Activated CD4-positive, alpha-beta memory T cell treated with anti-CD3 and anti-CD28 coated beads for 36 hours (primary cell): ENCODE measurements at regions not wholly inside any gene's neighbourhood (a gene's known extent, or its start where the extent isn't known, plus 50 kb on each side); places are given as distances from the start of the nearest gene placed in this dataset.
"Not testable (repeated sequence)": the region's sequence is repeated elsewhere in the genome, so short reads cannot be mapped to it uniquely, and the experiment has no call there.

Experiments
- CTCF ChIA-PET: fragments of 350-600 bp; sonication (Branson Sonifier 250); formaldehyde crosslinking; loops from one replicate; lab custom pipeline; 2021; ENCODE audit warnings: antibody characterized with exemption, inconsistent platforms; lab: Charles Lee
- POLR2A ChIA-PET: fragments of 350-600 bp; sonication (Branson Sonifier 250); formaldehyde crosslinking; loops from one replicate; lab custom pipeline; 2021; ENCODE audit warnings: antibody characterized with exemption; lab: Charles Lee
- DNase-seq: peaks from one replicate; pipeline ENCODE4 v3.0.0-alpha.2; 2020
- H3K27ac Mint-ChIP-seq: one replicate; pipeline ENCODE4 v1.8.0; 2021; ENCODE audit warnings: mixed read lengths
- H3K27me3 Mint-ChIP-seq: one replicate; pipeline ENCODE4 v1.8.0; 2021; ENCODE audit warnings: mixed read lengths
- H3K36me3 Mint-ChIP-seq: one replicate; pipeline ENCODE4 v1.8.0; 2021; ENCODE audit warnings: mixed read lengths
- H3K4me1 Mint-ChIP-seq: one replicate; pipeline ENCODE4 v1.8.0; 2021; ENCODE audit warnings: low read depth, mixed read lengths
- H3K4me3 Mint-ChIP-seq: one replicate; pipeline ENCODE4 v1.8.0; 2021; ENCODE audit warnings: mild to moderate bottlenecking, mixed read lengths
- H3K9me3 Mint-ChIP-seq: one replicate; pipeline ENCODE4 v1.8.0; 2021; ENCODE audit warnings: mixed read lengths
- intact Hi-C: fragments of 100-400 bp; cut with micrococcal nuclease; formaldehyde crosslinking; loops from one replicate; pipeline ENCODE4 v1.15.1; 2023

GRCh38 chr18:60044290-60045006 lies 144.7 kb downstream of the PMAIP1 start:
- intact Hi-C loops = no loop called here
- H3K36me3 Mint-ChIP-seq = no peaks in the 10 kb centered on the region
- DNase-seq = no peak
- H3K27me3 Mint-ChIP-seq = peaks cover 3% of the 10 kb centered on the region
- no peaks in the 10 kb centered on the region for H3K9me3 Mint-ChIP-seq
- no peaks in the 10 kb centered on the region for H3K4me1 Mint-ChIP-seq
- POLR2A ChIA-PET = no interaction called here
- H3K4me3 Mint-ChIP-seq = no peak overlapping the region
- CTCF ChIA-PET = no interaction called here
- H3K27ac Mint-ChIP-seq = no peak overlapping the region

DNA sequence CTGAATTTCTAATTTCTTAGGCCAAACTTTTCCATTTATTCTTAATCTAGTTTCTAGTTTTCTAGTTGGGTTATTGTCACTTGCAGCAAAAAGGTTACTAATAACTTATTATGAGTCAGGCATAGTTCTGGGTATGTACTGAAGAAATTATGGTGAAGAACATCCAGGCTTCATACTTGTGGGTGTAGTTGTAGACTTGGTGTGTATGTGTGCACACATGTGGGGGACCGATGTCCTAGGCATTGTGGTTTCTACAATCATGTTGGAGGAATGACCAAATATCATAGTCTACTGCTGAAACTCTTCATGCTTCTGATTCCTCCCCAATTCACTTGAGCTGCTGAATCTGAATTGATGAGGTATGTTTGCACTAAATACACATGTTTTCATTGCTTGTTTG lies 141.2 kb downstream of the PMAIP1 start:
- Mint-ChIP-seq H3K4me1 (no peaks in the 10 kb centered on the region), H3K36me3 (no peaks in the 10 kb centered on the region), H3K9me3 (no peaks in the 10 kb centered on the region), H3K27ac (no peak overlapping the region), H3K27me3 (peaks cover 10% of the 10 kb centered on the region), H3K4me3 (no peak overlapping the region)
- no peak for DNase-seq
- CTCF ChIA-PET = no interaction called here
- POLR2A ChIA-PET = no interaction called here
- intact Hi-C loops = no loop called here

DNA sequence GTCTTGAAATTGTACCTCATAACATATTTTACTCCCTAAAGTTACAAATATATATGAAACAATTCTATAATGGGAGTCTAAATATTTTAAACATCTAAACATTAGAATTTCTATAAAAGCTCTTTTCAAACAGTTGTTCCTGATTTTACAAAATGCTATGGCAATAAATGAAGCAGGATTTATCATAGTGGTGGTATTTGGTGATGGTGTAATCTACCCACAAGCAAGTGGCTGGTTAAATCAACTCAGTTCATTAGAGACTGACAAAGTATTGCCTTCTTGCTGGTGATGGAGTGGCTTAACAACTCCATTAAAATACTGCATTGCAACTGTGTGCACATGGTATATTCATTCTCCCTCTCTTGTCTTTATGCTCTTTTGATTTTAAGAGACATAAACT lies 138.9 kb downstream of the PMAIP1 start:
- no peak overlapping the region for H3K27ac Mint-ChIP-seq
- POLR2A ChIA-PET = no interaction called here
- no peaks in the 10 kb centered on the region for H3K36me3 Mint-ChIP-seq
- H3K9me3 Mint-ChIP-seq = no peaks in the 10 kb centered on the region
- no peaks in the 10 kb centered on the region for H3K4me1 Mint-ChIP-seq
- CTCF ChIA-PET = no interaction called here
- intact Hi-C loops = no loop called here
- no peak for DNase-seq
- no peak overlapping the region for H3K4me3 Mint-ChIP-seq
- H3K27me3 Mint-ChIP-seq = peaks cover 10% of the 10 kb centered on the region

GRCh38 chr18:60027397-60027796 lies 127.6 kb downstream of the PMAIP1 start:
- no peak for DNase-seq
- Mint-ChIP-seq H3K36me3 (no peaks in the 10 kb centered on the region), H3K4me3 (no peak overlapping the region), H3K27ac (no peak overlapping the region), H3K4me1 (no peaks in the 10 kb centered on the region), H3K9me3 (no peaks in the 10 kb centered on the region), H3K27me3 (peaks cover 3% of the 10 kb centered on the region)
- POLR2A ChIA-PET = no interaction called here
- CTCF ChIA-PET = no interaction called here
- intact Hi-C loops = no loop called here

- Mint-ChIP-seq H3K9me3 (no peaks in the 10 kb centered on the region), H3K4me3 (no peak overlapping the region), H3K36me3 (no peaks in the 10 kb centered on the region), H3K4me1 (no peaks in the 10 kb centered on the region), H3K27ac (no peak overlapping the region), H3K27me3 (peaks cover 3% of the 10 kb centered on the region)
- POLR2A ChIA-PET = no interaction called here
- CTCF ChIA-PET = no interaction called here
- intact Hi-C loops = no loop called here
- DNase-seq = no peak
Measured at GRCh38 chr18:60024857-60025256, 125.1 kb downstream of the PMAIP1 start.

DNA sequence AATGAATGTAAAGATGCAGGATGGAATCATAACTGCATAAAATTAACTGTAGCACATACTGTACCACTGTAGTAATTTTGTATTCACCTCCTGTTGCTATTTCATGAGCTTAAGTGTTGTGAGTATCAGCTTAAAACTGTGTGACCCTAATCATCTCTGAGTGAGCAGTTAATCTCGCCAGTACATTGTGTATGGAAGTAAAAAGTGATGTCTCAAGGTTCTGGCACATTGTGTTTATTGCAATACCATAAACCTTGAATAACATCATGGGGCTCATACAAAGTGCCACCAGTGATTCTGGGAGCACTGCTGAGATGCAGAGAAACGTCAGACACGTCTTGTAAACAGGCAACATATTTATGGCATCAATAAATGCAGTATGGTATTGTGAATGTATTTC lies 124.5 kb downstream of the PMAIP1 start:
- POLR2A ChIA-PET = no interaction called here
- CTCF ChIA-PET = no interaction called here
- Mint-ChIP-seq H3K27me3 (peaks cover 4% of the 10 kb centered on the region), H3K4me3 (no peak overlapping the region), H3K36me3 (no peaks in the 10 kb centered on the region), H3K4me1 (no peaks in the 10 kb centered on the region), H3K27ac (no peak overlapping the region), H3K9me3 (no peaks in the 10 kb centered on the region)
- no peak for DNase-seq
- intact Hi-C loops = no loop called here

GRCh38 chr18:60022671-60023276 lies 123.0 kb downstream of the PMAIP1 start:
- Mint-ChIP-seq H3K4me3 (no peak overlapping the region), H3K36me3 (no peaks in the 10 kb centered on the region), H3K4me1 (no peaks in the 10 kb centered on the region), H3K27me3 (peaks cover 4% of the 10 kb centered on the region), H3K27ac (no peak overlapping the region), H3K9me3 (no peaks in the 10 kb centered on the region)
- POLR2A ChIA-PET = no interaction called here
- no peak for DNase-seq
- intact Hi-C loops = no loop called here
- CTCF ChIA-PET = no interaction called here

GRCh38 chr18:60021556-60021955 lies 121.8 kb downstream of the PMAIP1 start:
- no peak overlapping the region for H3K4me3 Mint-ChIP-seq
- ChIA-PET POLR2A (no interaction called here), CTCF (interaction anchor here (1.6 kb wide), 1 partner anchor 25 kb away, joined by 5 read pairs; no protein-coding TSS in a partner anchor)
- no peak overlapping the region for H3K27ac Mint-ChIP-seq
- no peak for DNase-seq
- H3K4me1 Mint-ChIP-seq = no peaks in the 10 kb centered on the region
- no peaks in the 10 kb centered on the region for H3K36me3 Mint-ChIP-seq
- peaks cover 4% of the 10 kb centered on the region for H3K27me3 Mint-ChIP-seq
- intact Hi-C loops = no loop called here
- peaks cover 2% of the 10 kb centered on the region for H3K9me3 Mint-ChIP-seq

- Mint-ChIP-seq H3K4me1 (no peaks in the 10 kb centered on the region), H3K9me3 (peaks cover 2% of the 10 kb centered on the region), H3K27me3 (peaks cover 4% of the 10 kb centered on the region), H3K4me3 (no peak overlapping the region), H3K27ac (no peak overlapping the region), H3K36me3 (no peaks in the 10 kb centered on the region)
- ChIA-PET POLR2A (no interaction called here), CTCF (interaction anchor here (1.6 kb wide), 1 partner anchor 24 kb away, joined by 5 read pairs; no protein-coding TSS in a partner anchor)
- no peak for DNase-seq
- intact Hi-C loops = no loop called here
Measured at GRCh38 chr18:60020107-60020925, 120.5 kb downstream of the PMAIP1 start.

DNA sequence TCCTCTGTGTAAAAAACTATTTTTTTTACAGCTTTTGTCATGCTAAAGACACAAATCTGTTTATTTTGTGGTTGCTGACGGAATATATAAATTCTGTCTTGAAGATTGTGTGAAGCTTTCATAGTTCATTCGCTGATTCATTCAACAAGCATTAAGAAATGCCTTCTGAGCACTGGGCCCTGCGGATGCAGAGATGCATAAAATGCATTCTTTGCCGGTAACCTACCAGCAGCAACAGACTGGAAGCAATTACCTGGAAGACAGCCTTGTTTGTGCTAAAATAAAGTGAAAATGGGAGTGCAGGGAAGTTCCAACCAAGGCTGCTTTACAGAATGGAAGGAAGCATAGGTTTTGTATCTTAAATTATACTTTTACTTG lies 119.7 kb downstream of the PMAIP1 start:
- H3K27ac Mint-ChIP-seq = no peak overlapping the region
- H3K27me3 Mint-ChIP-seq = peaks cover 4% of the 10 kb centered on the region
- H3K4me3 Mint-ChIP-seq = no peak overlapping the region
- no peak for DNase-seq
- intact Hi-C loops = no loop called here
- H3K36me3 Mint-ChIP-seq = no peaks in the 10 kb centered on the region
- H3K9me3 Mint-ChIP-seq = peaks cover 2% of the 10 kb centered on the region
- H3K4me1 Mint-ChIP-seq = no peaks in the 10 kb centered on the region
- CTCF ChIA-PET = interaction anchor here (0.8 kb wide), 1 partner anchor 32 kb away, joined by 3 read pairs; no protein-coding TSS in a partner anchor
- POLR2A ChIA-PET = no interaction called here

- ChIA-PET POLR2A (no interaction called here), CTCF (interaction anchor here (0.7 to 0.8 kb wide), 2 partner anchors 31 to 372 kb away, joined by 3 to 5 read pairs; no protein-coding TSS in a partner anchor)
- DNase-seq = no peak
- peaks cover 2% of the 10 kb centered on the region for H3K9me3 Mint-ChIP-seq
- H3K4me1 Mint-ChIP-seq = no peaks in the 10 kb centered on the region
- H3K27ac Mint-ChIP-seq = no peak overlapping the region
- H3K36me3 Mint-ChIP-seq = no peaks in the 10 kb centered on the region
- intact Hi-C loops = no loop called here
- H3K27me3 Mint-ChIP-seq = peaks cover 7% of the 10 kb centered on the region
- no peak overlapping the region for H3K4me3 Mint-ChIP-seq
Measured at GRCh38 chr18:60018618-60019462, 119.0 kb downstream of the PMAIP1 start.

GRCh38 chr18:60018134-60018533 lies 118.3 kb downstream of the PMAIP1 start:
- H3K36me3 Mint-ChIP-seq, CTCF ChIA-PET, intact Hi-C loops, H3K4me1 Mint-ChIP-seq, H3K27me3 Mint-ChIP-seq, H3K27ac Mint-ChIP-seq, H3K9me3 Mint-ChIP-seq, POLR2A ChIA-PET, H3K4me3 Mint-ChIP-seq, DNase-seq: not testable (repeated sequence)
